Thymus (tissue), 11 donors: ENCODE measurements at regions not wholly inside any gene's neighbourhood (a gene's known extent, or its start where the extent isn't known, plus 50 kb on each side); places are given as distances from the start of the nearest gene placed in this dataset.

Experiments
- DNase-seq, 9 donors: peaks; one replicate each; pipeline ENCODE4 v3.0.0-alpha.2; 2013; ENCODE audit warnings: low spot score in 9 of 9, low read depth in 6 of 9, missing footprints in 1 of 9
- H3K27ac ChIP-seq, 2 donors: one replicate each; pipeline ENCODE4 v1.5.1; 2013; ENCODE audit warnings: control low read depth in 1 of 2, low read depth in 1 of 2, low read length in 1 of 2, mild to moderate bottlenecking in 1 of 2, moderate library complexity in 1 of 2
- H3K27me3 ChIP-seq, 2 donors: one replicate each; pipeline ENCODE4 v1.5.1; 2013; ENCODE audit warnings: low read length in 1 of 2; ENCODE audit not compliant: control insufficient read depth in 2 of 2, insufficient read depth in 1 of 2
- H3K36me3 ChIP-seq, 2 donors: one replicate each; pipeline ENCODE4 v1.5.1; 2013; ENCODE audit warnings: low read length in 1 of 2, mild to moderate bottlenecking in 1 of 2, moderate library complexity in 1 of 2; ENCODE audit not compliant: control insufficient read depth in 2 of 2, insufficient read depth in 2 of 2
- H3K4me1 ChIP-seq, 2 donors: one replicate each; pipeline ENCODE4 v1.5.1; 2013; ENCODE audit warnings: low read length in 2 of 2; ENCODE audit not compliant: control insufficient read depth in 2 of 2, insufficient read depth in 2 of 2
- H3K4me3 ChIP-seq, 2 donors: one replicate each; pipeline ENCODE4 v1.5.1; 2013; ENCODE audit warnings: low read length in 2 of 2, control low read depth in 1 of 2, mild to moderate bottlenecking in 1 of 2
- H3K9me3 ChIP-seq, 2 donors: one replicate each; pipeline ENCODE4 v1.5.1; 2013; ENCODE audit warnings: low read length in 1 of 2, mild to moderate bottlenecking in 1 of 2; ENCODE audit not compliant: control insufficient read depth in 2 of 2, insufficient read depth in 1 of 2
- WGBS: extraction: QIAGEN DNeasy Blood & Tissue Kit; methylation state at CpG from one replicate; pipeline ENCODE4 v1.1.7; 2013; 5-methylcytosine and 5-hydroxymethylcytosine counted together
- donor health status: healthy.

GRCh38 chr10:55374917-55375316 is 573.9 kb upstream of the PCDH15 start:
- Histone ChIP-seq H3K27ac (no peak overlapping the region), H3K4me1 (no peaks in the 10 kb centered on the region), H3K27me3 (no peaks in the 10 kb centered on the region), H3K9me3 (no peaks in the 10 kb centered on the region), H3K36me3 (no peaks in the 10 kb centered on the region), H3K4me3 (no peak overlapping the region)
- 60% methylated on average over 2 of the region's 2 CpGs for WGBS
- no peak for DNase-seq

GRCh38 chr10:55374060-55374459 is 573.0 kb upstream of the PCDH15 start:
- DNase-seq, result no peak
- no peaks in the 10 kb centered on the region for H3K27me3 ChIP-seq
- H3K4me3 ChIP-seq, result no peak overlapping the region
- no peaks in the 10 kb centered on the region for H3K36me3 ChIP-seq
- H3K9me3 ChIP-seq, result no peaks in the 10 kb centered on the region
- H3K27ac ChIP-seq, result no peak overlapping the region
- no peaks in the 10 kb centered on the region for H3K4me1 ChIP-seq

- H3K9me3 ChIP-seq, result no peaks in the 10 kb centered on the region
- no peaks in the 10 kb centered on the region for H3K36me3 ChIP-seq
- 91% methylated on average over 1 of the region's 1 CpG for WGBS
- no peaks in the 10 kb centered on the region for H3K27me3 ChIP-seq
- no peak overlapping the region for H3K27ac ChIP-seq
- H3K4me1 ChIP-seq, result no peaks in the 10 kb centered on the region
- H3K4me3 ChIP-seq, result no peak overlapping the region
- DNase-seq, result no peak
Observed at GRCh38 chr10:55369670-55370420, 568.8 kb upstream of the PCDH15 start.

GRCh38 chr10:55368467-55368866 is 567.4 kb upstream of the PCDH15 start:
- Histone ChIP-seq H3K4me3 (no peak overlapping the region), H3K27me3 (no peaks in the 10 kb centered on the region), H3K27ac (no peak overlapping the region), H3K36me3 (no peaks in the 10 kb centered on the region), H3K4me1 (no peaks in the 10 kb centered on the region), H3K9me3 (no peaks in the 10 kb centered on the region)
- DNase-seq, result no peak
- 85% methylated on average over 2 of the region's 2 CpGs for WGBS

GRCh38 chr10:55367555-55367954 is 566.5 kb upstream of the PCDH15 start:
- no peaks in the 10 kb centered on the region for H3K4me1 ChIP-seq
- no peak overlapping the region for H3K4me3 ChIP-seq
- no peak for DNase-seq
- no peak overlapping the region for H3K27ac ChIP-seq
- no peaks in the 10 kb centered on the region for H3K36me3 ChIP-seq
- no peaks in the 10 kb centered on the region for H3K9me3 ChIP-seq
- H3K27me3 ChIP-seq, result no peaks in the 10 kb centered on the region

GRCh38 chr10:55358539-55358938 is 557.5 kb upstream of the PCDH15 start:
- no peak for DNase-seq
- H3K27ac ChIP-seq, result no peak overlapping the region
- no peaks in the 10 kb centered on the region for H3K27me3 ChIP-seq
- no peak overlapping the region for H3K4me3 ChIP-seq
- H3K36me3 ChIP-seq, result no peaks in the 10 kb centered on the region
- WGBS, result 95% methylated on average over 2 of the region's 2 CpGs
- no peaks in the 10 kb centered on the region for H3K4me1 ChIP-seq
- H3K9me3 ChIP-seq, result no peaks in the 10 kb centered on the region

- H3K27me3 ChIP-seq, result no peaks in the 10 kb centered on the region
- H3K9me3 ChIP-seq, result no peaks in the 10 kb centered on the region
- H3K36me3 ChIP-seq, result no peaks in the 10 kb centered on the region
- no peak overlapping the region for H3K27ac ChIP-seq
- DNase-seq, result no peak
- H3K4me3 ChIP-seq, result no peak overlapping the region
- H3K4me1 ChIP-seq, result no peaks in the 10 kb centered on the region
- WGBS, result 83% methylated on average over 1 of the region's 1 CpG
Observed at GRCh38 chr10:55353414-55353813, 552.4 kb upstream of the PCDH15 start.

- WGBS, result 45% methylated on average over 2 of the region's 2 CpGs
- DNase-seq, result no peak
- Histone ChIP-seq H3K27ac (no peak overlapping the region), H3K9me3 (no peaks in the 10 kb centered on the region), H3K4me3 (no peak overlapping the region), H3K4me1 (no peaks in the 10 kb centered on the region), H3K27me3 (no peaks in the 10 kb centered on the region), H3K36me3 (no peaks in the 10 kb centered on the region)
Observed at GRCh38 chr10:55351431-55351830, 550.4 kb upstream of the PCDH15 start.

- H3K36me3 ChIP-seq, result no peaks in the 10 kb centered on the region
- no peaks in the 10 kb centered on the region for H3K27me3 ChIP-seq
- H3K9me3 ChIP-seq, result no peaks in the 10 kb centered on the region
- H3K27ac ChIP-seq, result no peak overlapping the region
- no peak overlapping the region for H3K4me3 ChIP-seq
- no peak for DNase-seq
- H3K4me1 ChIP-seq, result no peaks in the 10 kb centered on the region
Observed at GRCh38 chr10:55348534-55348933, 547.5 kb upstream of the PCDH15 start.

- 73% methylated on average over 1 of the region's 1 CpG for WGBS
Observed at GRCh38 chr10:55330486-55330885, 529.5 kb upstream of the PCDH15 start.

More at GRCh38 chr10:55330486-55330885, 529.5 kb upstream of the PCDH15 start:
- Histone ChIP-seq H3K27me3 (no peaks in the 10 kb centered on the region), H3K27ac (no peak overlapping the region), H3K4me1 (no peaks in the 10 kb centered on the region), H3K36me3 (no peaks in the 10 kb centered on the region), H3K4me3 (no peak overlapping the region), H3K9me3 (no peaks in the 10 kb centered on the region)
- DNase-seq, result no peak
